ENCODE measurements at regions not wholly inside any gene's neighbourhood (a gene's known extent, or its start where the extent isn't known, plus 50 kb on each side); places are given as distances from the start of the nearest gene placed in this dataset.

GRCh38 chr7:10346032-10346431 is 627.6 kb upstream of the PHF14 start:
- TF ChIP-seq POLR2AphosphoS5 (IDR thresholded peaks at IDR 0.05), result no peak
- no peak for TF ChIP-seq POLR2A (IDR thresholded peaks at IDR 0.05)
